ENCODE measurements at regions not wholly inside any gene's neighbourhood (a gene's known extent, or its start where the extent isn't known, plus 50 kb on each side); places are given as distances from the start of the nearest gene placed in this dataset.

GRCh38 chr1:87219626-87220025, 109.1 kb upstream of the LMO4 start:
- dilution Hi-C loops (cut with MboI; ENCODE audit: extremely low pct_ligation_motif_present, low sequenced_read_pairs) = no loop called here
- Histone ChIP-seq H3K79me2 (ENCODE audit: control insufficient read depth, insufficient read depth, low read length) (no peaks in the 10 kb centered on the region), H3K27me3 (ENCODE audit: control insufficient read depth in 2 of 2, insufficient read depth in 2 of 2, low read length in 2 of 2) (no peaks in the 10 kb centered on the region), H3K9me1 (replicated peaks; ENCODE audit: control insufficient read depth, extremely low read depth, insufficient read depth, low read length) (no peaks in the 10 kb centered on the region), H2AFZ (ENCODE audit: low read depth, low read length) (no peak overlapping the region), H3K27ac (ENCODE audit: insufficient read depth, low read depth, low read length) (no peak overlapping the region), H4K20me1 (replicated peaks; ENCODE audit: control insufficient read depth, extremely low read depth, insufficient read depth, low read length) (no peaks in the 10 kb centered on the region), H3K4me3 (replicated peaks in 1 of 3; ENCODE audit: insufficient read depth in 1 of 3, low read depth in 1 of 3, low read length in 3 of 3) (no peak overlapping the region), H3K4me2 (ENCODE audit: insufficient read depth, low read length) (no peak overlapping the region), H3K9me3 (replicated peaks; ENCODE audit: control insufficient read depth, insufficient read depth, low read length) (no peaks in the 10 kb centered on the region), H3K36me3 (ENCODE audit: control insufficient read depth in 2 of 2, extremely low read depth in 1 of 2, insufficient read depth in 2 of 2, low read length in 2 of 2) (no peaks in the 10 kb centered on the region), H3K9ac (replicated peaks; ENCODE audit: extremely low read depth, insufficient read depth, low read length) (no peak overlapping the region), H3K4me1 (ENCODE audit: control insufficient read depth, extremely low read depth, insufficient read depth, low read length) (no peaks in the 10 kb centered on the region)
- intact Hi-C loops (cut with micrococcal nuclease) = no loop called here
- BruUV-seq (replicated peaks) = no TSS peak
- no peak for FAIRE-seq
- no peak for DNase-seq (ENCODE audit: low read depth, low spot score)
- TF ChIP-seq MAX (IDR thresholded peaks at IDR 0.05; ENCODE audit: insufficient read depth, insufficient read length) (no peak), EZH2 (IDR thresholded peaks at IDR 0.05; ENCODE audit: borderline replicate concordance, low read depth, low read length, severe bottlenecking) (no peak), GATA2 (IDR thresholded peaks at IDR 0.05; ENCODE audit: insufficient read depth, insufficient read length, low read depth, low read length) (no peak), MYC (IDR thresholded peaks at IDR 0.05; ENCODE audit: low read depth, low read length) (no peak), FOS (IDR thresholded peaks at IDR 0.05; ENCODE audit: borderline replicate concordance, insufficient read depth, low read length) (no peak), POLR2AphosphoS5 (IDR thresholded peaks at IDR 0.05; ENCODE audit: insufficient read depth, low read depth, low read length) (no peak), CTCF (IDR thresholded peaks at IDR 0.05; ENCODE audit: extremely low read depth in 1 of 2, insufficient read depth in 1 of 2, low read depth in 1 of 2, low read length in 2 of 2) (no peak), JUN (IDR thresholded peaks at IDR 0.05; ENCODE audit: borderline replicate concordance, insufficient read depth, insufficient read length, low read depth) (no peak), POLR2A (IDR thresholded peaks at IDR 0.05; ENCODE audit: low read depth, low read length) (no peak)
- ChIA-PET CTCF (no interaction called here), POLR2A (no interaction called here)
